Gastroesophageal sphincter (tissue), 3 donors: ENCODE measurements at regions not wholly inside any gene's neighbourhood (a gene's known extent, or its start where the extent isn't known, plus 50 kb on each side); places are given as distances from the start of the nearest gene placed in this dataset.

Source experiments
- CTCF ChIP-seq, 4 experiments: fragments of 200-600 bp in 2 of 4; fragments of 450-650 bp in 2 of 4; sonication (generic) in 1 of 4; IDR thresholded peaks; one replicate each; pipeline ENCODE4 v1.5.1; 2017 to 2019; ENCODE audit warnings: antibody characterized with exemption in 4 of 4, mild to moderate bottlenecking in 2 of 4, moderate library complexity in 2 of 4
- POLR2A ChIP-seq, 2 donors: fragments of 450-650 bp; IDR thresholded peaks; one replicate each; pipeline ENCODE4 v1.6.1; 2017; ENCODE audit warnings: antibody characterized with exemption in 2 of 2, mild to moderate bottlenecking in 2 of 2, moderate library complexity in 1 of 2
- POLR2AphosphoS5 ChIP-seq: sonication (generic); formaldehyde crosslinking; IDR thresholded peaks from one replicate; pipeline ENCODE4 v1.6.1; 2017; ENCODE audit warnings: antibody characterized with exemption

- no peak for TF ChIP-seq CTCF (IDR thresholded peaks at IDR 0.05)
- no peak for TF ChIP-seq POLR2AphosphoS5
- no peak for TF ChIP-seq POLR2A (IDR thresholded peaks at IDR 0.05)
Observed at GRCh38 chr2:152883951-152884487, 165.6 kb downstream of the ARL6IP6 start.
